Parathyroid adenoma (tissue), 2 donors: ENCODE measurements at regions not wholly inside any gene's neighbourhood (a gene's known extent, or its start where the extent isn't known, plus 50 kb on each side); places are given as distances from the start of the nearest gene placed in this dataset.
A peak's percentile ranks its signal among the peaks of the same experiment; 100 is the strongest.

Source experiments
- H2AFZ ChIP-seq: fragments of 300-600 bp; sonication (generic); one replicate; pipeline ENCODE4 v1.7.0; 2017; ENCODE audit warnings: antibody characterized with exemption, mild to moderate bottlenecking
- H3K27ac ChIP-seq: fragments of 300-600 bp; sonication (generic); one replicate; pipeline ENCODE4 v1.7.0; 2017
- H3K27me3 ChIP-seq: fragments of 300-600 bp; sonication (generic); one replicate; pipeline ENCODE4 v1.7.0; 2017; ENCODE audit warnings: low read length; ENCODE audit not compliant: control insufficient read depth, insufficient read depth
- H3K36me3 ChIP-seq: fragments of 300-600 bp; sonication (generic); one replicate; pipeline ENCODE4 v1.7.0; 2017; ENCODE audit warnings: low read length; ENCODE audit not compliant: control insufficient read depth, insufficient read depth
- H3K4me1 ChIP-seq: fragments of 300-600 bp; sonication (generic); one replicate; pipeline ENCODE4 v1.7.0; 2017; ENCODE audit warnings: control low read depth
- H3K4me2 ChIP-seq: fragments of 300-600 bp; sonication (generic); one replicate; pipeline ENCODE4 v1.7.0; 2017; ENCODE audit warnings: low read length
- H3K4me3 ChIP-seq: fragments of 300-600 bp; sonication (generic); one replicate; pipeline ENCODE4 v1.7.0; 2017; ENCODE audit warnings: low read depth, low read length
- H3K79me2 ChIP-seq: fragments of 300-600 bp; sonication (generic); one replicate; pipeline ENCODE4 v1.7.0; 2017; ENCODE audit warnings: control low read depth
- H3K9ac ChIP-seq: fragments of 300-600 bp; sonication (generic); one replicate; pipeline ENCODE4 v1.7.0; 2017; ENCODE audit warnings: mild to moderate bottlenecking
- H3K9me3 ChIP-seq: fragments of 300-600 bp; sonication (generic); one replicate; pipeline ENCODE4 v1.7.0; 2017; ENCODE audit warnings: low read length; ENCODE audit not compliant: control insufficient read depth
- TF ChIP-seq, protein P1 (sequence below): fragments of 300-600 bp; sonication (generic); IDR thresholded peaks from one replicate; pipeline ENCODE4 v1.7.0; 2017; ENCODE audit warnings: antibody characterized with exemption, mild to moderate bottlenecking
- donor health status: primary hyperparathyroidism.

- Histone ChIP-seq H3K4me1 (peaks cover 25% of the 10 kb centered on the region), H3K4me2 (no peak overlapping the region), H3K27ac (peak overlapping the region; percentile 2)
These were observed 299.5 kb upstream of the CD180 start for GRCh38 chr5:67496051-67496450.

DNA sequence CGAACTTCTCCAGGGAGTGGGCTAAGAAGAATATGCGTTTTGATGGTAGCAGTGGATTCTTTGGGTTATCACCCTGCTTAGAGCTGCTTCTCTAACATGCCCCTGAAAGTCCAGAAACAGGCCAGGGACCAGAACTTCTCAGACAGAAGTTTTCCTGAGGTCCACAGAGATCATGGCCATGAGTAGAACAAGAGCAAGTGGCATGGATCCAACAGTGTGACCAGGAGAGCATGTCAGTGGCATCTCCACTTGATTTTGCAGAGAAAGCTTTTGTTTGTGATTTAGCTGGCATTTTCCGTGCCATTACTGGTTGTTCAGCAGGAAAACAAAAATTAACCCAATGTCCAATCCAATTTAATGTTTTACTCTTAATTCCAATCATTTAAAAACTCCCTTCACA lies 298.5 kb upstream of the CD180 start:
- Histone ChIP-seq H3K4me3 (no peak overlapping the region), H2AFZ (peak overlapping the region; percentile 39), H3K27ac (peak overlapping the region; percentile 2), H3K36me3 (no peaks in the 10 kb centered on the region), H3K4me1 (peaks cover 25% of the 10 kb centered on the region), H3K9ac (no peak overlapping the region), H3K79me2 (no peaks in the 10 kb centered on the region), H3K27me3 (no peaks in the 10 kb centered on the region), H3K4me2 (no peak overlapping the region), H3K9me3 (no peaks in the 10 kb centered on the region)
- TF ChIP-seq, protein P1, sequence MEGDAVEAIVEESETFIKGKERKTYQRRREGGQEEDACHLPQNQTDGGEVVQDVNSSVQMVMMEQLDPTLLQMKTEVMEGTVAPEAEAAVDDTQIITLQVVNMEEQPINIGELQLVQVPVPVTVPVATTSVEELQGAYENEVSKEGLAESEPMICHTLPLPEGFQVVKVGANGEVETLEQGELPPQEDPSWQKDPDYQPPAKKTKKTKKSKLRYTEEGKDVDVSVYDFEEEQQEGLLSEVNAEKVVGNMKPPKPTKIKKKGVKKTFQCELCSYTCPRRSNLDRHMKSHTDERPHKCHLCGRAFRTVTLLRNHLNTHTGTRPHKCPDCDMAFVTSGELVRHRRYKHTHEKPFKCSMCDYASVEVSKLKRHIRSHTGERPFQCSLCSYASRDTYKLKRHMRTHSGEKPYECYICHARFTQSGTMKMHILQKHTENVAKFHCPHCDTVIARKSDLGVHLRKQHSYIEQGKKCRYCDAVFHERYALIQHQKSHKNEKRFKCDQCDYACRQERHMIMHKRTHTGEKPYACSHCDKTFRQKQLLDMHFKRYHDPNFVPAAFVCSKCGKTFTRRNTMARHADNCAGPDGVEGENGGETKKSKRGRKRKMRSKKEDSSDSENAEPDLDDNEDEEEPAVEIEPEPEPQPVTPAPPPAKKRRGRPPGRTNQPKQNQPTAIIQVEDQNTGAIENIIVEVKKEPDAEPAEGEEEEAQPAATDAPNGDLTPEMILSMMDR, result no peak

More at GRCh38 chr5:67496051-67496450, 299.5 kb upstream of the CD180 start:
- TF ChIP-seq, protein P1, result no peak
- Histone ChIP-seq H3K4me3 (no peak overlapping the region), H3K79me2 (no peaks in the 10 kb centered on the region), H3K36me3 (no peaks in the 10 kb centered on the region), H3K9ac (no peak overlapping the region), H3K27me3 (no peaks in the 10 kb centered on the region), H3K9me3 (no peaks in the 10 kb centered on the region), H2AFZ (peak overlapping the region; percentile 39)

DNA sequence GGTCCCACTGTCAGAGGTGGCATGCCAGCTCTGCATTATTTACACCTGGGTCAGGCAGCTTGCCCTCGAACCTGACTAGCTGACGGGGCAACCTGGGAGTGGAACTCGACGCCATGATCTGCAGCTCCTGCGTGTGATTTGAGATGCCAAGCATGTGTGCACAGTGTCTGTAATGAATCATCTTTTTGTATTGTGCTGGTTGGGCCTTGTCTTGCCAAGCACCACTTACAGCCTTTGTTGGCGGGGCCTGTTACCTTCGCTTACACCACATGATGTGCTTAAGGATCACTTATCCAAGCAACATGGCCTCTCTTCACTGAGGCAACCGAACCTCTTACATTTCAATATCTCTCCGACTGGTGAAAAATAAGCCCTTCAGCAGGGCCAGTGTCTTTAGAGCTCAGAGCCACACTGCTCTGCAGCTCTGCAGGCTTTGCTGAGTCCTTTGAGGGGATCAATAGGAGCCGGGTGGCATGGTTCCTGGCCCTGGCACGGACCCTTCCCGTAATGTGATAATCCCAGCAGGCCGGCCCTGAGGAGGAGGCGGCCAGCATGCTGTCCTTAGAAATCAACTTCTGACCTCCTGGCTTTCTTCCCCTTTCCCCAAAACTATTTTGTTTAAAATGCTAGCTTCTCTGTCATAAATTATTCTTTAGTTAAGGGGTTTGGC lies 297.7 kb upstream of the CD180 start:
- Histone ChIP-seq H3K4me2 (no peak overlapping the region), H3K27ac (no peak overlapping the region), H3K36me3 (no peaks in the 10 kb centered on the region), H3K9me3 (no peaks in the 10 kb centered on the region), H3K79me2 (no peaks in the 10 kb centered on the region), H3K4me1 (peaks cover 25% of the 10 kb centered on the region), H3K27me3 (no peaks in the 10 kb centered on the region), H3K4me3 (no peak overlapping the region), H3K9ac (no peak overlapping the region), H2AFZ (peak overlapping the region; percentile 39)
- TF ChIP-seq, protein P1, result no peak

DNA sequence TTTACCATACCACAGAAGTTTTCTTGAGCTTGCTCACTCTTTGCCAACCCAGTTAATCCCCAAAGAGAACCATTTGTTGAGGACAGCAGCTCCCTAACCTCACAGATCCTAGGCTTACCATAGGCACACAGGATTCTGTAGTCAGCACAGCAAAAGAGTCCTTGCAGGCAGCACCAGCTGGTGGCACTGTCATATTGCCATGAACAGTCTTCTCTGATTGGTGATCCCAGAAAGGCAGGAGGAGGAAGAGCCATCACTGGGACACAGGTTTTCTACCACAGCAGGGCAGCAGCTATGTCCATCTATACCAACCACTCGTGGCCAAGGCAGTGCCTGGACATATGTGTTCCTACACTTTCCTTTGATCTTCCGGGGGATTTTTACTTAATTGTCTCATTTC lies 297.1 kb upstream of the CD180 start:
- no peaks in the 10 kb centered on the region for H3K79me2 ChIP-seq
- no peaks in the 10 kb centered on the region for H3K36me3 ChIP-seq
- H2AFZ ChIP-seq, result peak overlapping the region; percentile 17
- no peaks in the 10 kb centered on the region for H3K9me3 ChIP-seq
- H3K27me3 ChIP-seq, result no peaks in the 10 kb centered on the region
- H3K9ac ChIP-seq, result no peak overlapping the region
- no peak overlapping the region for H3K4me2 ChIP-seq
- peaks cover 25% of the 10 kb centered on the region for H3K4me1 ChIP-seq
- no peak overlapping the region for H3K27ac ChIP-seq
- TF ChIP-seq, protein P1, result peak; percentile 68
- H3K4me3 ChIP-seq, result no peak overlapping the region
